HG02981 (cell line): ENCODE measurements at regions not wholly inside any gene's neighbourhood (a gene's known extent, or its start where the extent isn't known, plus 50 kb on each side); places are given as distances from the start of the nearest gene placed in this dataset.
"Not testable (repeated sequence)": the region's sequence is repeated elsewhere in the genome, so short reads cannot be mapped to it uniquely, and the experiment has no call there.

Source experiments
- ATAC-seq: cut with Tn5 transposase; IDR thresholded peaks from one replicate; pipeline ENCODE4 v1.9.1; 2021; ENCODE audit warnings: mild to moderate bottlenecking, moderate library complexity; ENCODE audit not compliant: unreplicated experiment

- not testable (repeated sequence) for ATAC-seq
These were observed 171.1 kb upstream of the NBPF9 start for GRCh38 chr1:149274493-149274892.

- ATAC-seq: not testable (repeated sequence)
These were observed 172.5 kb upstream of the NBPF9 start for GRCh38 chr1:149275802-149276201.

- ATAC-seq: not testable (repeated sequence)
These were observed 173.1 kb upstream of the NBPF9 start for GRCh38 chr1:149276496-149276895.

- not testable (repeated sequence) for ATAC-seq
These were observed 174.8 kb upstream of the NBPF9 start for GRCh38 chr1:149278156-149278555.

GRCh38 chr1:149279015-149279414 is 175.7 kb upstream of the NBPF9 start:
- not testable (repeated sequence) for ATAC-seq

GRCh38 chr1:149279512-149279911 is 176.2 kb upstream of the NBPF9 start:
- ATAC-seq: not testable (repeated sequence)

GRCh38 chr1:149284773-149285172 is 181.4 kb upstream of the NBPF9 start:
- ATAC-seq: not testable (repeated sequence)

- ATAC-seq: not testable (repeated sequence)
These were observed 181.9 kb upstream of the NBPF9 start for GRCh38 chr1:149285205-149285604.

- not testable (repeated sequence) for ATAC-seq
These were observed 182.3 kb upstream of the NBPF9 start for GRCh38 chr1:149285638-149286037.

- ATAC-seq: not testable (repeated sequence)
These were observed 185.2 kb upstream of the NBPF9 start for GRCh38 chr1:149288580-149288979.

- ATAC-seq: not testable (repeated sequence)
These were observed 174.2 kb upstream of the NBPF19 start for GRCh38 chr1:149300478-149301218.

- not testable (repeated sequence) for ATAC-seq
These were observed 173.6 kb upstream of the NBPF19 start for GRCh38 chr1:149301282-149301681.

GRCh38 chr1:149304796-149305195 is 170.0 kb upstream of the NBPF19 start:
- not testable (repeated sequence) for ATAC-seq

- not testable (repeated sequence) for ATAC-seq
These were observed 167.2 kb upstream of the NBPF19 start for GRCh38 chr1:149307640-149308039.

GRCh38 chr1:149314921-149315320 is 159.9 kb upstream of the NBPF19 start:
- not testable (repeated sequence) for ATAC-seq

- not testable (repeated sequence) for ATAC-seq
These were observed 153.7 kb upstream of the NBPF19 start for GRCh38 chr1:149320971-149321731.

- not testable (repeated sequence) for ATAC-seq
These were observed 153.2 kb upstream of the NBPF19 start for GRCh38 chr1:149321732-149322016.

- not testable (repeated sequence) for ATAC-seq
These were observed 144.8 kb upstream of the NBPF19 start for GRCh38 chr1:149330081-149330335.

- ATAC-seq: not testable (repeated sequence)
These were observed 138.8 kb upstream of the NBPF19 start for GRCh38 chr1:149336082-149336481.

GRCh38 chr1:149338221-149338691 is 136.6 kb upstream of the NBPF19 start:
- ATAC-seq: not testable (repeated sequence)

- ATAC-seq: not testable (repeated sequence)
These were observed 136.1 kb upstream of the NBPF19 start for GRCh38 chr1:149338698-149339097.

- ATAC-seq: not testable (repeated sequence)
These were observed 125.4 kb upstream of the NBPF19 start for GRCh38 chr1:149349448-149349847.
